SK-N-SH (cell line): ENCODE measurements at regions not wholly inside any gene's neighbourhood (a gene's known extent, or its start where the extent isn't known, plus 50 kb on each side); places are given as distances from the start of the nearest gene placed in this dataset.
"Not testable (repeated sequence)": the region's sequence is repeated elsewhere in the genome, so short reads cannot be mapped to it uniquely, and the experiment has no call there.

ENCODE experiments used
- MEF2A ChIP-seq: IDR thresholded peaks from 2 replicates; pipeline ENCODE4 v1.4.0; 2012; ENCODE audit warnings: low read depth, borderline replicate concordance
- MXI1 ChIP-seq: IDR thresholded peaks from 2 replicates; pipeline ENCODE4 v1.6.1; 2012; ENCODE audit warnings: mild to moderate bottlenecking, low read depth, low read length, improper control_type of control experiment

DNA sequence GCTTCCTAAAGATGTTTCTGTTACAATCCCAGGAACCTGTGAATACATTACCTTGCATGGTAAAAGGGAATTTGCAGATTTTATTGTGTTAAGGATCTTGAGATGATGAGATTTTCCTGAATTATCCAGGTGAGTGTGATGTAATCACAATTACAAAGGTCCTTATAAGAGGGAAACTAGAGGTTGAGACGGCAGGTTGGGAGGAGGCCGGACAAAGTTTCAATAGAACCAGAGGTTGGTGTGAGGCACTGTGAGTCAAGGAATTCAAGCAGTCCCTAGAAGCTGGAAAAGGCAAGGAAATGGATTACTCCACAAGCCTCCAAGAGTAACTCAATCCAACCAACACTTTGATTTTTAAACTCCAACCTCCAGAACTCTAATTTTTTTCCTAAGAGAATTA is 65.9 kb upstream of the C1QTNF3 start:
- not testable (repeated sequence) for TF ChIP-seq MEF2A, MXI1
